Choroid plexus epithelial cell (primary cell): ENCODE measurements at regions not wholly inside any gene's neighbourhood (a gene's known extent, or its start where the extent isn't known, plus 50 kb on each side); places are given as distances from the start of the nearest gene placed in this dataset.
"Not testable (repeated sequence)": the region's sequence is repeated elsewhere in the genome, so short reads cannot be mapped to it uniquely, and the experiment has no call there.

Source experiments
- DNase-seq: peaks from one replicate; pipeline ENCODE4 v3.0.0-alpha.2; 2010; ENCODE audit warnings: low read depth
- H3K4me3 ChIP-seq: 2 replicates; pipeline ENCODE4 v1.5.1; 2011; ENCODE audit warnings: low read depth, mild to moderate bottlenecking, control low read depth, low read length, moderate library complexity
- TF ChIP-seq, protein P1 (sequence below): conservative IDR thresholded peaks from 2 replicates; pipeline ENCODE4 v1.5.1; 2011; ENCODE audit warnings: low read depth, mild to moderate bottlenecking, control low read depth, inconsistent platforms, low read length, moderate library complexity

DNA sequence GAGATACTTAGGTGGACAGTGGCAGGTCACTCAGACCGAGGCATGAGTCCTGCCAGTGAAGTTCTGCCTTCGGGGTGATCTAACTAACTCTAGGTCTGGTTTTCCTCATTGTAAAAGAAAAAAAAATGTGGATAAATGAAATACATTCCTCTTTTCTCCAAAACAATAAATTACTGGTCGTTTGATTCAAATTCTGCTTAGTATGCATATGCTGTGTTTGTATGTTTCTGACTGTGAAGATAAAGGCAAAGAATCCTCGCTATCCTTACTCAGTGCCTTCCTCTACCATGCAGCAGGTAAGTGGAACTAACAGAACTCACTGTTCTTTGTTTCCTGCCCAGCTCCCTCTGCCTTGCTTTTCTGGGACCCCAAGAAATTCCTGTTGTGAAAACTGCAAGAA is 330.1 kb downstream of the SUCLG1 start:
- DNase-seq = no peak
- H3K4me3 ChIP-seq = no peak overlapping the region
- TF ChIP-seq, protein P1, sequence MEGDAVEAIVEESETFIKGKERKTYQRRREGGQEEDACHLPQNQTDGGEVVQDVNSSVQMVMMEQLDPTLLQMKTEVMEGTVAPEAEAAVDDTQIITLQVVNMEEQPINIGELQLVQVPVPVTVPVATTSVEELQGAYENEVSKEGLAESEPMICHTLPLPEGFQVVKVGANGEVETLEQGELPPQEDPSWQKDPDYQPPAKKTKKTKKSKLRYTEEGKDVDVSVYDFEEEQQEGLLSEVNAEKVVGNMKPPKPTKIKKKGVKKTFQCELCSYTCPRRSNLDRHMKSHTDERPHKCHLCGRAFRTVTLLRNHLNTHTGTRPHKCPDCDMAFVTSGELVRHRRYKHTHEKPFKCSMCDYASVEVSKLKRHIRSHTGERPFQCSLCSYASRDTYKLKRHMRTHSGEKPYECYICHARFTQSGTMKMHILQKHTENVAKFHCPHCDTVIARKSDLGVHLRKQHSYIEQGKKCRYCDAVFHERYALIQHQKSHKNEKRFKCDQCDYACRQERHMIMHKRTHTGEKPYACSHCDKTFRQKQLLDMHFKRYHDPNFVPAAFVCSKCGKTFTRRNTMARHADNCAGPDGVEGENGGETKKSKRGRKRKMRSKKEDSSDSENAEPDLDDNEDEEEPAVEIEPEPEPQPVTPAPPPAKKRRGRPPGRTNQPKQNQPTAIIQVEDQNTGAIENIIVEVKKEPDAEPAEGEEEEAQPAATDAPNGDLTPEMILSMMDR = no peak

DNA sequence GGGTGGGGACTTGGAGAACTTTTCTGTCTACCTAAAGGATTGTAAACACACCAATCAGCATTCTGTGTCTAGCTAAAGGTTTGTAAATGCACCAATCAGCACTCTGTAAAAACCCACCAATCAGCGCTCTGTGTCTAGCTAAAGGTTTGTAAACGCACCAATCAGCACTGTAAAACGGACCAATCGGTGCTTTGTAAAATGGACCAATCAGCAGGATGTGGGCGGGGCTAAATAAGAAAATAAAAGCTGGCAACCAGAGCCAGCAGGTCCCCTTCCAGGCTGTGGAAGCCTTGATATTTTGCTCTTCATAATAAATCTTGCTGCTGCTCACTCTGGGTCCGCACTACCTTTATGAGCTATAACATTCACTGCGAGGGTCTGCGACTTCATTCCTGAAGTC is 331.3 kb downstream of the SUCLG1 start:
- DNase-seq, H3K4me3 ChIP-seq: not testable (repeated sequence)

DNA sequence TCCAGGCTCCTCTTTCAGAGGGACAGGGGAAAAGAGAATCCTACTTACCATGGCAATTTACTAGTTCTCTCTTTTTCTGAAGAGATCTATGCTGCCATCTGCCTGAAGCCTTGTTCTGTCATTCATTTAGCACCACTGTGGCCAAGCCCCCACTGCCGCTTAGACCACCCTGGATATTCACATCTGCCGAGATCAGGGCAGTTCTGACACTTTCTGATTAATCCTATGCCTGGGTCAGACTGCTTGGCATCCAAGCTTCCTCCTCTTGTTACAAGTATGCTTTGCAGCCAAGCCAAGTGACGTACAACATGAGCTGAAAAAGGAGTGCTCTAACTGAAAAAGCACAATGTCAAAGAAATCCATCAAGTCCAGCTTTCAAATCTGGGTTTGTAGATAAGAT is 332.6 kb downstream of the SUCLG1 start:
- DNase-seq = no peak
- TF ChIP-seq, protein P1 = no peak
- no peak overlapping the region for H3K4me3 ChIP-seq

DNA sequence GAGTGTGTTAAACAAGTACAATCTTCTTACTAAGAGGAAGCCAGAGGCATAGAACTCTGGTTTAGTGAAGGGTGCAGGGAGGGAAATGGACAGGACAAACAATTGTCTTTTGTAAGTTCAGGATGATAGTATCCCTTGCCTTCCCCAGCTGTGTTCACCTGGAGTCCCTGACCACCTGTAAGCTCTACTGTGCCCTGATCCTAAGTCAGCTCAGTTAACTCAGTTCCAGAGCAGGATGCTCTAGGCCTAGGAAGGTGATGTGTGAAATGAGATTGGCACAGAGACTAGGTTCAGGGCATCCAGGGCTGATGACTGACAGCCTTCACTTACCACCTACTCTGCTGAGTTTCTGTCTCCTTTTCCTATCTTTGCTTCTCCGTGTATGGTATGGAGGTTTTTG is 333.0 kb downstream of the SUCLG1 start:
- TF ChIP-seq, protein P1 = no peak
- no peak for DNase-seq
- H3K4me3 ChIP-seq = no peak overlapping the region

DNA sequence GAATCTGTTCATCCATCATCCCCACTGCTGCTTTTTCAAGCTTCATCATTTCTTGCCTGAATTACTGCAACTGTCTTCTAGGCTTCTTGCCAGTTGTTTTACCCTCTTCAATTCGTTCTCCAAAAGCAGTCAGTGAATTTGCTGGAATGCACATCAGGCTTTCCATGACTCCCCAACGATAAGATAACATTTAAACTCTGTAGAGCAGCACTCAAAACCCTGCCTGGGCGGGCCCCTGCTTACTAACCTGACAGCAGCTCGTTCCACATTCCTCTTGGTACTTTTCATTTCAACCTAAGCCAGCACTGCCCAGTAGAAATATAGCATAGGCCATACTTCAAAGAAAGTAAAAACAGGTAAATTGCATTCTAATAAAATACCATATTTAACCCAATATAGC is 342.9 kb downstream of the SUCLG1 start:
- no peak overlapping the region for H3K4me3 ChIP-seq
- DNase-seq = no peak
- TF ChIP-seq, protein P1 = no peak

DNA sequence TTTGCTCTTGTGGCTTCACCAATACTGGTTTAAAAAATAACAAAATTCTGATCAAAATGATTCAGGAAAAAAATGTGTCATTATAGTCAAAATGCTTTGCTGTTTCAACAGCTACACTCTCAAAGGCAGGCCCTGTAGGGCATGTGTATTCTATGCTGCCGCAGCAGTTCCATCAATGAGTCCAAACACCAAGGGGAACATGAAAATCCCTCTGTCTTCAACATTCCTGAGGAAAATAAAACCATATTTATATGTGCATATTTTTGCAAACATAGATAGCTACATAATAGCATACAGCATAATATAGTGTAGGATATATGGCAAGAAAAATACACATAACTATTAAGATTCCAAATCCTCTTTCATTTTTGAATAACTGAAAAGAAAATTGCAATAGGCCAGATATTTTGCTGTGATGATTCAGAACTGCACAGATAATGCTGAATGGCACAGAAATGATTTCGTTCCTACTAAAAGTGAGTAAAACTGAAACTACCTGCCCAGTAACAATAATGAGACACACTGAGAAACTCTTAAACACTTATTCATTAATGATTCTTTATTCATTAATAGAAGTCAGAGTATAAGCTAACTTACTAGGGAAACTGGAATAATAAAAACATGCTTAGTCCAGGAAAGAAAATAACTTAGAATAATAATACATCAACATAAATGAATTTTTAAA is 343.8 kb downstream of the SUCLG1 start:
- no peak for DNase-seq

DNA sequence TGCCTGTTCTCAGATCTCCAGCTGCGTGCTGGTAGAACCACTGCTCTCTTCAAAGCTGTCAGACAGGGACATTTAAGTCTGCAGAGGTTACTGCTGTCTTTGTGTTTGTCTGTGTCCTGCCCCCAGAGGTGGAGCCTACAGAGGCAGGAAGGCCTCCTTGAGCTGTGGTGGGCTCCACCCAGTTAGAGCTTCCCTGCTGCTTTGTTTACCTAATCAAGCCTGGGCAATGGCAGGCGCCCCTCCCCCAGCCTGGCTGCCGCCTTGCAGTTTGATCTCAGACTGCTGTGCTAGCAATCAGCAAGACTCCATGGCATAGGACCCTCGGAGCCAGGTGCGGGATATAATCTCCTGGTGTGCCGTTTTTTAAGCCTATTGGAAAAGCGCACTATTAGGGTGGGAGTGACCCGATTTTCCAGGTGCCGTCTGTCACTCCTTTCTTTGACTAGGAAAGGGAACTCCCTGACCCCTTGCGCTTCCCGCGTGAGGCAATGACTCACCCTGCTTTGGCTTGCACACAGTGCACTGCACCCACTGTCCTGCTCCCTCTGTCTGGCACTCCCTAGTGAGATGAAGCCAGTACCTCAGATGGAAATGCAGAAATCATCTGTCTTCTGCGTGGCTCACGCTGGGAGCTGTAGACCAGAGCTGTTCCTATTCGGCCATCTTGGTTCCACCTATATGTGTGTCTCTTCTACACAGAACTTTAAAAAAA is 355.1 kb downstream of the SUCLG1 start:
- not testable (repeated sequence) for DNase-seq, H3K4me3 ChIP-seq

More for the DNA sequence above, 343.8 kb downstream of the SUCLG1 start:
- TF ChIP-seq, protein P1 = no peak
- no peak overlapping the region for H3K4me3 ChIP-seq

DNA sequence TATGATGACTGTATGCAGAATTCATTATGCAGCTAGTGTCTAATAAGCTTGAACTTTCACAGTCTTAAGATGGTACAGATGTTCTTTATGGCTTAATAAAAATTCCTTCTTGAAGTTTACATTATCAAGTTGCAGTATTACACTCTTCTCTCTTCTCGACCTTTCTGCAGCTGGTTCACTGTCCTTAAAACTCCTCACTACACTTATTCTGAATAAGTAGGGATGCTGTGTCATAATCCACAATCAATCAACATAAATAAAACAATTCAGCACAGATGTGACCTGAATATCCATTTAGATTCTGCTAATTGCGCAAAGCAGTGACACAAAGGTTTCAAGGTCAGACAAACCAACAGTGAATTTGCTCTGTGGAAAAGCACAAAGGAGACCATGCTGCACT is 356.8 kb downstream of the SUCLG1 start:
- TF ChIP-seq, protein P1 = no peak
- no peak overlapping the region for H3K4me3 ChIP-seq
- no peak for DNase-seq
